Left ventricle myocardium inferior (tissue), 1 donor: ENCODE measurements at regions not wholly inside any gene's neighbourhood (a gene's known extent, or its start where the extent isn't known, plus 50 kb on each side); places are given as distances from the start of the nearest gene placed in this dataset.
"Not testable (repeated sequence)": the region's sequence is repeated elsewhere in the genome, so short reads cannot be mapped to it uniquely, and the experiment has no call there.

Experiments
- DNase-seq: peaks from one replicate; pipeline ENCODE4 v3.0.0-alpha.2; 2020
- H3K27ac ChIP-seq: fragments of 200-600 bp; replicated peaks from 2 replicates; pipeline ENCODE4 v1.8.0; 2021
- H3K27me3 ChIP-seq: fragments of 200-600 bp; 2 replicates; pipeline ENCODE4 v1.8.0; 2021; ENCODE audit warnings: low read depth
- H3K36me3 ChIP-seq: fragments of 200-600 bp; 2 replicates; pipeline ENCODE4 v1.8.0; 2021
- H3K4me1 ChIP-seq: fragments of 200-600 bp; 2 replicates; pipeline ENCODE4 v1.8.0; 2021
- H3K4me3 ChIP-seq: fragments of 200-600 bp; 2 replicates; pipeline ENCODE4 v1.8.0; 2021; ENCODE audit warnings: mild to moderate bottlenecking, moderate library complexity
- H3K9me3 ChIP-seq: fragments of 200-600 bp; replicated peaks from 2 replicates; pipeline ENCODE4 v1.8.0; 2021
- intact Hi-C: fragments of 100-400 bp; cut with micrococcal nuclease; formaldehyde crosslinking; loops from one replicate; pipeline ENCODE4 v1.11.0; 2022
- TF ChIP-seq, protein P1 (sequence below): fragments of 200-600 bp; IDR thresholded peaks from 2 replicates; pipeline ENCODE4 v1.8.0; 2021; ENCODE audit warnings: antibody characterized with exemption, mild to moderate bottlenecking, borderline replicate concordance
- donor health status: DM: no; HTN: yes; CAD: no; lungs with severe emphysema.

DNA sequence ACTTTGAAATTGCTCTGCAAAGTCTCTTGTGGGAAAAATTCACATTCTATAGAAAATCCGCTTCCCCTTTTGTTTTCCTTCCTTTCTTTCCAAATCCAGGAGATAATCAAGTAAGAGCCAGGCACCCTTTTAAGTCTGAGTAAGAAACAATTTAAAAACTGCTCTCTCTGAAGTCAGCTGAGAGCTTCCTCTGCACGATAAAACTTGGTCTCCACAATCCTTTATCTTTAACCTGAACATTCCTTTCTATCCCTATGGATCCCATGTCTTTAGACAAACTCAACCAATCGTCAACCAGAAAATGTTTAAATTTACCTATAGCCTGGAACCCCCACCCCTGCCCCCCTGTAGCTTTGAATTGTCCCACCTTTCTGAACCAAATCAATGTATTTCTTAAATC is 1723.6 kb upstream of the AGA start:
- TF ChIP-seq, protein P1, sequence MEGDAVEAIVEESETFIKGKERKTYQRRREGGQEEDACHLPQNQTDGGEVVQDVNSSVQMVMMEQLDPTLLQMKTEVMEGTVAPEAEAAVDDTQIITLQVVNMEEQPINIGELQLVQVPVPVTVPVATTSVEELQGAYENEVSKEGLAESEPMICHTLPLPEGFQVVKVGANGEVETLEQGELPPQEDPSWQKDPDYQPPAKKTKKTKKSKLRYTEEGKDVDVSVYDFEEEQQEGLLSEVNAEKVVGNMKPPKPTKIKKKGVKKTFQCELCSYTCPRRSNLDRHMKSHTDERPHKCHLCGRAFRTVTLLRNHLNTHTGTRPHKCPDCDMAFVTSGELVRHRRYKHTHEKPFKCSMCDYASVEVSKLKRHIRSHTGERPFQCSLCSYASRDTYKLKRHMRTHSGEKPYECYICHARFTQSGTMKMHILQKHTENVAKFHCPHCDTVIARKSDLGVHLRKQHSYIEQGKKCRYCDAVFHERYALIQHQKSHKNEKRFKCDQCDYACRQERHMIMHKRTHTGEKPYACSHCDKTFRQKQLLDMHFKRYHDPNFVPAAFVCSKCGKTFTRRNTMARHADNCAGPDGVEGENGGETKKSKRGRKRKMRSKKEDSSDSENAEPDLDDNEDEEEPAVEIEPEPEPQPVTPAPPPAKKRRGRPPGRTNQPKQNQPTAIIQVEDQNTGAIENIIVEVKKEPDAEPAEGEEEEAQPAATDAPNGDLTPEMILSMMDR = no peak
- no peak for DNase-seq
- peaks cover 3% of the 10 kb centered on the region for H3K9me3 ChIP-seq
- no peaks in the 10 kb centered on the region for H3K4me1 ChIP-seq
- H3K27ac ChIP-seq = no peak overlapping the region
- H3K36me3 ChIP-seq = no peaks in the 10 kb centered on the region
- no peaks in the 10 kb centered on the region for H3K27me3 ChIP-seq
- intact Hi-C loops = no loop called here
- no peak overlapping the region for H3K4me3 ChIP-seq

DNA sequence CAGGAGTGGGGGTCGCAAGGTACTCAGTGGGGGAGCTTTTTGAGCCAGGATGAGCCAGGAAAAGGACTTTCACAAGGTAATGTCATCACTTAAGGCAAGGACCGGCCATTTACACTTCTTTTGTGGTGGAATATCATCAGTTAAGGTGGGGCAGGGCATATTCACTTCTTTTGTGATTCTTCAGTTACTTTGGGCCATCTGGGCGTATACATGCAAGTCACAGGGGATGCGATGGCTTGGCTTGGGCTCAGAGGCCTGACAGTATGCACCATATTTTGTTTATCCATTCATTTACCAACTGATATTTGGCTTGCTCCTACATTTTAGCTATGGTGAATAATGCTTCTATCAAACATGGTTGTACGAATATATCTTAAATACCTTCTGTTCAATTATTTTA is 1728.1 kb upstream of the AGA start:
- H3K27me3 ChIP-seq, DNase-seq, H3K36me3 ChIP-seq, intact Hi-C loops, H3K4me1 ChIP-seq, H3K27ac ChIP-seq, H3K4me3 ChIP-seq: not testable (repeated sequence)
- peaks cover 42% of the 10 kb centered on the region for H3K9me3 ChIP-seq

DNA sequence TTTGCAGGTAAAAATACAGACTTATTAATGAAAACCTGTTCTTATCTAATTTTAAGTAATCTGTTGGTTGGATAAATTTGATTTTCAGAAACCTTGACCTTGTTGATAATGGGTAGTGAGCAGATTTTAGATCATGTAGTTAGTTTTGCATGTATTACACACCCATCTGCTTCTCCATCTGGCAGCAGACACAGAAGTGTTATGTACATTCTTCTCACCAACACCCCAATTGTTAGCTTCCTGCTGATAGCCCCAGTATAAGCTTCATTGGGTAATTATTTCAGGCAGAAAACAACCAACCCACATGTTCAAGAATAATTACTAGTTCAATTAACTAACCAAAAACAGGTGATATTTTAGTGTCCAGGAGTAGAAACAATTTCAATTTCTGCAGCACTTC is 1740.5 kb upstream of the AGA start:
- no peaks in the 10 kb centered on the region for H3K27me3 ChIP-seq
- no peak for DNase-seq
- peaks cover 44% of the 10 kb centered on the region for H3K9me3 ChIP-seq
- H3K36me3 ChIP-seq = no peaks in the 10 kb centered on the region
- no peak overlapping the region for H3K4me3 ChIP-seq
- H3K4me1 ChIP-seq = no peaks in the 10 kb centered on the region
- intact Hi-C loops = no loop called here
- TF ChIP-seq, protein P1 = no peak
- H3K27ac ChIP-seq = no peak overlapping the region

DNA sequence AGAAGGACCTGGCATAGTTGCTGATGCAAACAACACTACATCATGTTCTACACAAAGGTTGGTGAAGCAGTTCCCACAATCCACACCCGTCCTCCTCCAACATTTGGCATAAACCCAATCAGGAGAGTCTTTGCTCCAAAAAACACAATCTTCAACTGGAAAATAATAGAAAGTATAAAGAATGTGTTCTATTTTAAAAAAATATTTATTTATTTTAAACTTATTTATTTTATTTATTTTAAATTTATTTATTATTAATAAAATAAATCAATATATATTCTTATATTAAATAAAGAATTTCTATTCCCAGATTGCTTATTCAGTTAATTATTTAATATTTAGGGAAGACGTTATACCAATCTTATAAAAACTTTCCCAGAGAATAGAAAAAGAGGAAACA is 1753.7 kb upstream of the AGA start:
- intact Hi-C loops = no loop called here
- TF ChIP-seq, protein P1 = no peak
- H3K4me3 ChIP-seq = no peak overlapping the region
- peaks cover 4% of the 10 kb centered on the region for H3K9me3 ChIP-seq
- no peaks in the 10 kb centered on the region for H3K36me3 ChIP-seq
- H3K27ac ChIP-seq = no peak overlapping the region
- no peaks in the 10 kb centered on the region for H3K27me3 ChIP-seq
- H3K4me1 ChIP-seq = no peaks in the 10 kb centered on the region
- no peak for DNase-seq

DNA sequence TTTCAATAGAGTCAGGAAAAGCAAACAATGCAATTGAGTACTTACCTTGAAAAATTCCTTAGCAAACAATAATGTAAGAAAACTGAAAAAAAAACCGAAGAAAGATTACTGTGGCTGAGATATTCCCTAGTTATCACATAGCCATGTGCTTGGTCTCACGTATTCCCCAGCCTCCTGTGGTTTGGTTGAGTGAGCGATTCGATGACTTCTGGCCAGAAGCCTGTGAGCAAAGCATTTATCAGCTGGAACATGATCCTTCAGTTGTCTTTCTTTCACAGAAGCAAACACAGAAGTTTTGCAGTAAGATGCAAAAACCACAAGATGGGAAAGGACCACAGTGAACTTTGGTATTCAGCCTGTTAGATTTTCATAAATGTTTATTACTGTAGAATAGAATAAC is 1754.3 kb upstream of the AGA start:
- H3K9me3 ChIP-seq = no peaks in the 10 kb centered on the region
- no peak overlapping the region for H3K27ac ChIP-seq
- no peaks in the 10 kb centered on the region for H3K4me1 ChIP-seq
- intact Hi-C loops = no loop called here
- TF ChIP-seq, protein P1 = no peak
- H3K27me3 ChIP-seq = no peaks in the 10 kb centered on the region
- H3K4me3 ChIP-seq = no peak overlapping the region
- DNase-seq = no peak
- no peaks in the 10 kb centered on the region for H3K36me3 ChIP-seq

DNA sequence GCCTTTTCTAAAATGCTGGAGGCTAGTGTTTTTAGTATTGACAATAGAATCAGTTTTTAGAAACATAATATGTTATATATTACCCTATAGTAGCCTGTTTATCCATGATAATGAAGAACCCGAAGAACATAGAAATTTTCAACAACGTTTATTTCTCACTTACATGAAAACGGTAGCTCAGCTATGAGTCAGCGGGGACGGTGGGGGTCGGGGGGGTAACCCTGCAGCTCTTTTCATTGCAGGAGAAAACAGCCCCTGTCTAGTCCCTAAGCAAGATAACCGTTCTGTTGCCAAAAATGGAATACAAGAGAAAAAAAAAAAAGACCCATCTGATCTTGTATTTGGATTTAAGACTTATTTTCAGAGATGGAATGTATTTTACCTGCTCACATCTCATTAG is 1758.4 kb upstream of the AGA start:
- TF ChIP-seq, protein P1 = no peak
- intact Hi-C loops = no loop called here
- H3K9me3 ChIP-seq = peaks cover 3% of the 10 kb centered on the region
- DNase-seq = no peak
- H3K36me3 ChIP-seq = no peaks in the 10 kb centered on the region
- no peak overlapping the region for H3K4me3 ChIP-seq
- H3K4me1 ChIP-seq = no peaks in the 10 kb centered on the region
- H3K27me3 ChIP-seq = no peaks in the 10 kb centered on the region
- H3K27ac ChIP-seq = no peak overlapping the region
